H1 (cell line): ENCODE measurements at regions not wholly inside any gene's neighbourhood (a gene's known extent, or its start where the extent isn't known, plus 50 kb on each side); places are given as distances from the start of the nearest gene placed in this dataset.

Experiments
- CTCF ChIA-PET: fragments of 300-600 bp; sonication (Branson Sonifier 250); formaldehyde crosslinking; loops from one replicate; lab custom pipeline; 2021; ENCODE audit not compliant: partially characterized antibody; lab: Charles Lee
- POLR2A ChIA-PET: fragments of 300-600 bp; sonication (Branson Sonifier 250); formaldehyde crosslinking; loops from one replicate; lab custom pipeline; 2021; ENCODE audit warnings: inconsistent platforms; ENCODE audit not compliant: partially characterized antibody; lab: Charles Lee
- DNase-seq, 2 experiments: peaks; one replicate each; pipeline versions ENCODE4 v3.0.0 to v3.0.0-alpha.2; 2010 to 2022; ENCODE audit warnings: low spot score in 2 of 2, low read depth in 1 of 2, mixed read lengths in 1 of 2
- FAIRE-seq: peaks from 2 replicates; lab custom pipeline; 2011; peaks lifted over from hg19 to GRCh38; lab: Jason Lieb, UNC
- H2AFZ ChIP-seq: 2 replicates; pipeline ENCODE4 v1.8.1; 2012; ENCODE audit warnings: low read length, inconsistent platforms
- H2AK5ac ChIP-seq: 2 replicates; pipeline ENCODE4 v1.6.1; 2013; ENCODE audit warnings: low read depth, low read length
- H2BK120ac ChIP-seq: replicated peaks from 2 replicates; pipeline ENCODE3; 2013; ENCODE audit warnings: low read depth, low read length, inconsistent platforms
- H2BK12ac ChIP-seq: 2 replicates; pipeline ENCODE4 v1.6.1; 2013; ENCODE audit warnings: low read depth, low read length
- H2BK15ac ChIP-seq: 2 replicates; pipeline ENCODE4 v1.6.1; 2013; ENCODE audit warnings: low read length
- H2BK20ac ChIP-seq: 2 replicates; pipeline ENCODE4 v1.6.1; 2013; ENCODE audit warnings: low read length
- H2BK5ac ChIP-seq: 2 replicates; pipeline ENCODE4 v1.6.1; 2013; ENCODE audit warnings: low read depth, low read length
- H3K14ac ChIP-seq: 2 replicates; pipeline ENCODE4 v1.6.1; 2013; ENCODE audit warnings: inconsistent platforms; ENCODE audit not compliant: insufficient read length
- H3K18ac ChIP-seq: 2 replicates; pipeline ENCODE4 v1.6.1; 2013; ENCODE audit warnings: low read length; ENCODE audit errors: extremely low read depth
- H3K23ac ChIP-seq: 2 replicates; pipeline ENCODE4 v1.6.1; 2013; ENCODE audit warnings: inconsistent platforms; ENCODE audit not compliant: insufficient read length
- H3K23me2 ChIP-seq: 2 replicates; pipeline ENCODE4 v1.6.1; 2013; ENCODE audit warnings: low read depth, low read length
- H3K27ac ChIP-seq: 2 replicates; pipeline ENCODE4 v1.6.1; 2011; ENCODE audit warnings: low read depth, low read length, inconsistent platforms
- H3K27me3 ChIP-seq, 4 experiments: replicated peaks in 1 of 4; 1 replicate in 1 of 4; 2 replicates in 3 of 4; pipeline versions ENCODE4 v1.6.1 to v1.8.1; 2011 to 2013; ENCODE audit warnings: low read length in 3 of 4, mild to moderate bottlenecking in 3 of 4, inconsistent platforms in 2 of 4, mixed read lengths in 2 of 4, moderate library complexity in 1 of 4; ENCODE audit not compliant: control insufficient read depth in 3 of 4, insufficient read depth in 3 of 4; ENCODE audit errors: extremely low read depth in 1 of 4
- H3K36me3 ChIP-seq, 4 experiments: 2 replicates each; pipeline versions ENCODE4 v1.6.1 to v1.8.1; 2011 to 2013; ENCODE audit warnings: mild to moderate bottlenecking in 4 of 4, low read length in 3 of 4, moderate library complexity in 2 of 4, control low read depth in 1 of 4, inconsistent platforms in 1 of 4; ENCODE audit not compliant: insufficient read depth in 4 of 4, control insufficient read depth in 2 of 4
- H3K4ac ChIP-seq: replicated peaks from 2 replicates; pipeline ENCODE3; 2013; ENCODE audit warnings: low read length, low read depth, mixed read lengths, inconsistent platforms; ENCODE audit not compliant: insufficient read length
- H3K4me1 ChIP-seq, 4 experiments: replicated peaks in 1 of 4; 1 replicate in 1 of 4; 2 replicates in 3 of 4; pipeline versions ENCODE4 v1.6.1 to v1.8.1; 2011 to 2013; ENCODE audit warnings: low read length in 3 of 4, inconsistent platforms in 2 of 4, mixed read lengths in 1 of 4; ENCODE audit not compliant: insufficient read depth in 4 of 4, control insufficient read depth in 3 of 4
- H3K4me2 ChIP-seq, 2 experiments: 2 replicates each; pipeline versions ENCODE4 v1.6.1 to v1.8.1; 2011 to 2013; ENCODE audit warnings: low read depth in 2 of 2, low read length in 2 of 2, control low read depth in 1 of 2, inconsistent platforms in 1 of 2, mild to moderate bottlenecking in 1 of 2; ENCODE audit not compliant: insufficient read depth in 1 of 2
- H3K4me3 ChIP-seq, 4 experiments: fragments of 200-600, 300-600 bp in 1 of 4; sonication (generic), shearing (Covaris generic), sonication (Bioruptor Twin) in 1 of 4; 2 replicates each; pipeline versions ENCODE4 v1.5.1 to v1.8.1; 2011 to 2016; ENCODE audit warnings: low read length in 4 of 4, low read depth in 3 of 4, control low read depth in 2 of 4, inconsistent platforms in 2 of 4, mild to moderate bottlenecking in 2 of 4, mixed read lengths in 1 of 4, moderate library complexity in 1 of 4; ENCODE audit not compliant: insufficient read depth in 2 of 4; ENCODE audit errors: extremely low read depth in 1 of 4
- H3K56ac ChIP-seq: replicated peaks from 2 replicates; pipeline ENCODE3; 2013; ENCODE audit warnings: low read depth, mild to moderate bottlenecking, mixed read lengths, low read length, inconsistent platforms; ENCODE audit not compliant: insufficient read length
- H3K79me1 ChIP-seq: 2 replicates; pipeline ENCODE4 v1.6.1; 2013; ENCODE audit warnings: low read depth, low read length, control low read depth
- H3K79me2 ChIP-seq, 2 experiments: 2 replicates each; pipeline versions ENCODE4 v1.6.1 to v1.8.1; 2012 to 2013; ENCODE audit warnings: low read length in 2 of 2, mild to moderate bottlenecking in 2 of 2, inconsistent platforms in 1 of 2; ENCODE audit not compliant: insufficient read depth in 2 of 2, control insufficient read depth in 1 of 2
- H3K9ac ChIP-seq, 4 experiments: replicated peaks in 1 of 4; 1 replicate in 1 of 4; 2 replicates in 3 of 4; pipeline versions ENCODE4 v1.6.1 to v1.8.1; 2011 to 2013; ENCODE audit warnings: low read depth in 3 of 4, low read length in 3 of 4, control low read depth in 2 of 4, mild to moderate bottlenecking in 2 of 4, moderate library complexity in 2 of 4, inconsistent platforms in 1 of 4; ENCODE audit errors: extremely low read depth in 1 of 4
- H3K9me3 ChIP-seq, 2 experiments: 2 replicates each; pipeline versions ENCODE4 v1.6.1 to v1.8.1; 2012 to 2013; ENCODE audit warnings: mild to moderate bottlenecking in 2 of 2, moderate library complexity in 2 of 2, control low read depth in 1 of 2, inconsistent platforms in 1 of 2, low read depth in 1 of 2, low read length in 1 of 2, mixed read lengths in 1 of 2; ENCODE audit not compliant: insufficient read depth in 2 of 2
- H4K20me1 ChIP-seq, 2 experiments: replicated peaks in 1 of 2; 2 replicates each; pipeline versions ENCODE3 to v1.8.1; 2011 to 2013; ENCODE audit warnings: inconsistent platforms in 2 of 2, low read length in 2 of 2, mild to moderate bottlenecking in 1 of 2; ENCODE audit not compliant: insufficient read depth in 2 of 2, control insufficient read depth in 1 of 2
- H4K5ac ChIP-seq: 2 replicates; pipeline ENCODE4 v1.6.1; 2013; ENCODE audit warnings: low read length, low read depth, mixed read lengths, inconsistent platforms; ENCODE audit not compliant: insufficient read length
- H4K8ac ChIP-seq: 2 replicates; pipeline ENCODE4 v1.8.0; 2013; ENCODE audit warnings: mild to moderate bottlenecking, moderate library complexity, low read length, inconsistent platforms; ENCODE audit not compliant: insufficient read depth; ENCODE audit errors: extremely low read depth
- H4K91ac ChIP-seq: replicated peaks from 2 replicates; pipeline ENCODE3; 2013; ENCODE audit warnings: low read length, mixed read lengths, inconsistent platforms; ENCODE audit not compliant: insufficient read length
- CBX5 ChIP-seq: fragments of 300-800, 300-1000 bp; sonication (generic); IDR thresholded peaks from 2 replicates; pipeline ENCODE4 v1.7.1; 2016; ENCODE audit warnings: antibody characterized with exemption, low read length, low read depth
- GABPA ChIP-seq: IDR thresholded peaks from 2 replicates; pipeline ENCODE4 v1.6.1; 2011; ENCODE audit warnings: mild to moderate bottlenecking, low read length, moderate library complexity, borderline replicate concordance; ENCODE audit not compliant: insufficient read depth
- KDM1A ChIP-seq: fragments of 200-600, 300-600 bp; sonication (generic); IDR thresholded peaks from 2 replicates; pipeline ENCODE4 v1.7.1; 2016; ENCODE audit warnings: mild to moderate bottlenecking, low read length, borderline replicate concordance
- POLR2A ChIP-seq, 2 experiments: IDR thresholded peaks; 1 replicate in 1 of 2; 2 replicates in 1 of 2; pipeline ENCODE4 v1.6.1; 2011; ENCODE audit warnings: low read depth in 2 of 2, low read length in 2 of 2, mild to moderate bottlenecking in 2 of 2; ENCODE audit errors: control extremely low read depth in 1 of 2
- SRF ChIP-seq: IDR thresholded peaks from 2 replicates; pipeline ENCODE4 v1.6.1; 2011; ENCODE audit warnings: mild to moderate bottlenecking, low read depth, low read length, moderate library complexity
- WGBS, 2 experiments: shearing (Covaris generic) in 1 of 2; methylation state at CpG; one replicate each; pipeline versions ENCODE4 v1.1.6 to v1.1.7; 2013 to 2015; ENCODE audit warnings: low lambda C conversion rate in 2 of 2, mixed read lengths in 2 of 2, inconsistent platforms in 1 of 2, low coverage in 1 of 2, missing lambda C conversion rate in 1 of 2; ENCODE audit not compliant: insufficient replicate concordance in 2 of 2, insufficient coverage in 1 of 2, insufficient read length in 1 of 2; ENCODE audit errors: extremely low coverage in 1 of 2, missing lambda C conversion rate in 1 of 2; 5-methylcytosine and 5-hydroxymethylcytosine counted together
- TF ChIP-seq, protein P1 (sequence below): IDR thresholded peaks from 2 replicates; pipeline ENCODE4 v1.6.1; 2011; ENCODE audit warnings: low read depth, mild to moderate bottlenecking, low read length; ENCODE audit not compliant: insufficient read depth

DNA sequence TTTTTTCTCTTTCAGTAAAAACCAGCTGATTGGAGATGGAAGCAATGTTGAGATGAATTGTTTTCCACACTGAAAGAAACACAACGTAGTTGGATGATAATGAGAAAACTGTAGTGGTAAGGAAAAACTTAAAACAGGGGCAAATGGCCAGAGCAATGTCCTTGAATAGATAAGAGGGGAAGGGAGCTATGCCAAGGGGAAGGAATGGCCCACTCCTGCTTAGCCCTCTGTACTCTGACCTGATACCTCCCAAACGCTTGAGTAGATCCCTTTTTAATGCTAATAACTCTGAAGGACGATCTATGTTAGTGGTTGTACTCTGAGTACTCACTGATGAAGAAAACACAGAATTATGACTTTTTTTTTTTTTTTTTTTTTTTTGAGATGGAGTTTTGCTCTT, 114.7 kb upstream of the DAB2 start:
- Histone ChIP-seq H3K23ac (no peak overlapping the region), H3K4me3 (no peak overlapping the region), H3K79me2 (no peaks in the 10 kb centered on the region), H3K4ac (no peak overlapping the region), H3K14ac (no peak overlapping the region), H2BK120ac (no peak overlapping the region), H3K79me1 (no peaks in the 10 kb centered on the region), H3K4me1 (peaks cover 0 to 4% (median 0%) of the 10 kb centered on the region in 4 experiments; a peak in 1 of 7 replicates), H4K91ac (no peak overlapping the region), H2BK15ac (no peak overlapping the region), H3K36me3 (no peaks in the 10 kb centered on the region), H3K9ac (no peak overlapping the region), H3K18ac (no peak overlapping the region), H2BK12ac (no peak overlapping the region), H4K8ac (no peak overlapping the region), H2BK20ac (no peak overlapping the region), H3K4me2 (no peak overlapping the region), H3K23me2 (no peaks in the 10 kb centered on the region), H3K27me3 (peaks cover 0 to 1% (median 0%) of the 10 kb centered on the region in 4 experiments; a peak in 1 of 7 replicates), H4K20me1 (no peaks in the 10 kb centered on the region), H3K9me3 (no peaks in the 10 kb centered on the region), H2BK5ac (no peak overlapping the region), H4K5ac (no peak overlapping the region), H2AK5ac (no peak overlapping the region), H2AFZ (no peak overlapping the region), H3K27ac (no peak overlapping the region), H3K56ac (no peak overlapping the region)
- no peak for TF ChIP-seq POLR2A (IDR thresholded peaks at IDR 0.05; ENCODE audit: control extremely low read depth in 1 of 2, low read depth in 2 of 2, low read length in 2 of 2)
- no peak for TF ChIP-seq SRF
- no peak for TF ChIP-seq KDM1A
- TF ChIP-seq, protein P1, sequence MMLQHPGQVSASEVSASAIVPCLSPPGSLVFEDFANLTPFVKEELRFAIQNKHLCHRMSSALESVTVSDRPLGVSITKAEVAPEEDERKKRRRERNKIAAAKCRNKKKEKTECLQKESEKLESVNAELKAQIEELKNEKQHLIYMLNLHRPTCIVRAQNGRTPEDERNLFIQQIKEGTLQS, result no peak
- no peak for TF ChIP-seq GABPA
- TF ChIP-seq CBX5, result no peak
- no peak for DNase-seq
- 90% methylated on average over 3 of the region's 3 CpGs; no CpG with 5 or more reads in 1 of the 2 experiments for WGBS, 2 experiments
- CTCF ChIA-PET, result interaction anchor here (0.8 to 6.7 kb wide), 4 partner anchors 8 to 163 kb away, joined by 3 to 53 read pairs (median 11); no protein-coding TSS in a partner anchor
- POLR2A ChIA-PET, result no interaction called here
- no peak for FAIRE-seq
